AG04449 (cell line): ENCODE measurements at regions not wholly inside any gene's neighbourhood (a gene's known extent, or its start where the extent isn't known, plus 50 kb on each side); places are given as distances from the start of the nearest gene placed in this dataset.
"Not testable (repeated sequence)": the region's sequence is repeated elsewhere in the genome, so short reads cannot be mapped to it uniquely, and the experiment has no call there.

ENCODE experiments used
- CTCF ChIA-PET: fragments of 350-600 bp; formaldehyde crosslinking; extraction: SDS; loops from one replicate; lab custom pipeline; 2021; ENCODE audit warnings: antibody characterized with exemption; lab: Yijun Ruan, JAX
- POLR2A ChIA-PET: fragments of 400-600, 350-600 bp; formaldehyde crosslinking; extraction: SDS; loops from one replicate; lab custom pipeline; 2020; ENCODE audit warnings: antibody characterized with exemption, inconsistent platforms; lab: Yijun Ruan, JAX
- DNase-seq: peaks from one replicate; pipeline ENCODE4 v3.0.0-alpha.2; 2010; ENCODE audit warnings: low read depth, low spot score
- H3K4me3 ChIP-seq: 2 replicates; pipeline ENCODE4 v1.5.1; 2011; ENCODE audit warnings: low read depth, mild to moderate bottlenecking, control low read depth, low read length
- CTCF ChIP-seq: IDR thresholded peaks from one replicate; pipeline ENCODE4 v1.5.1; 2011; ENCODE audit warnings: mild to moderate bottlenecking, moderate library complexity, low read length, control low read depth, inconsistent platforms; ENCODE audit not compliant: insufficient read depth; ENCODE audit errors: missing control alignments

- POLR2A ChIA-PET, H3K4me3 ChIP-seq, DNase-seq, CTCF ChIA-PET: not testable (repeated sequence)
Observed at GRCh38 chr22:48911067-48911466, 916.6 kb downstream of the BRD1 start.

GRCh38 chr22:48908547-48908946, 919.1 kb downstream of the BRD1 start:
- POLR2A ChIA-PET: no interaction called here
- no peak for TF ChIP-seq CTCF
- no peak overlapping the region for H3K4me3 ChIP-seq
- CTCF ChIA-PET: no interaction called here
- DNase-seq: no peak

- DNase-seq: no peak
- ChIA-PET POLR2A (no interaction called here), CTCF (no interaction called here)
- H3K4me3 ChIP-seq: no peak overlapping the region
- no peak for TF ChIP-seq CTCF
Observed at GRCh38 chr22:48907591-48907990, 920.1 kb downstream of the BRD1 start.

GRCh38 chr22:48906216-48906835, 921.3 kb downstream of the BRD1 start:
- POLR2A ChIA-PET: no interaction called here
- no peak for TF ChIP-seq CTCF
- CTCF ChIA-PET: no interaction called here
- DNase-seq: no peak
- no peak overlapping the region for H3K4me3 ChIP-seq

- DNase-seq: no peak
- ChIA-PET POLR2A (no interaction called here), CTCF (no interaction called here)
- no peak for TF ChIP-seq CTCF
- no peak overlapping the region for H3K4me3 ChIP-seq
Observed at GRCh38 chr22:48905206-48905975, 922.3 kb downstream of the BRD1 start.

GRCh38 chr22:48902983-48903650, 924.6 kb downstream of the BRD1 start:
- CTCF ChIA-PET: no interaction called here
- no peak overlapping the region for H3K4me3 ChIP-seq
- TF ChIP-seq CTCF: no peak
- POLR2A ChIA-PET: no interaction called here
- no peak for DNase-seq
